ENCODE measurements at regions not wholly inside any gene's neighbourhood (a gene's known extent, or its start where the extent isn't known, plus 50 kb on each side); places are given as distances from the start of the nearest gene placed in this dataset.

GRCh38 chr12:98352218-98352811, 163.1 kb upstream of the TMPO start:
- POLR2A ChIA-PET, result no interaction called here
- H3K36me3 Mint-ChIP-seq, result no peaks in the 10 kb centered on the region
- H3K27me3 Mint-ChIP-seq, result peaks cover 5% of the 10 kb centered on the region
- peaks cover 18% of the 10 kb centered on the region for H3K4me1 Mint-ChIP-seq (ENCODE audit: low read depth)
- no peak overlapping the region for H3K4me3 Mint-ChIP-seq
- CTCF ChIA-PET, result interaction anchor here (1.6 kb wide), 1 partner anchor 19 kb away, joined by 3 read pairs; no protein-coding TSS in a partner anchor
- H3K27ac Mint-ChIP-seq, result no peak overlapping the region
- H3K9me3 Mint-ChIP-seq, result no peaks in the 10 kb centered on the region
- intact Hi-C loops (cut with micrococcal nuclease), result loop anchor here (1.0 kb wide), 2 partner anchors 47 to 1781 kb away; no protein-coding TSS in a partner anchor
- DNase-seq, result peak; percentile 26

- Mint-ChIP-seq H3K27me3 (peaks cover 5% of the 10 kb centered on the region), H3K4me1 (ENCODE audit: low read depth) (peaks cover 18% of the 10 kb centered on the region), H3K27ac (no peak overlapping the region), H3K36me3 (no peaks in the 10 kb centered on the region), H3K9me3 (no peaks in the 10 kb centered on the region), H3K4me3 (no peak overlapping the region)
- CTCF ChIA-PET, result no interaction called here
- POLR2A ChIA-PET, result no interaction called here
- intact Hi-C loops (cut with micrococcal nuclease), result loop anchor here (1.0 kb wide), 2 partner anchors 46 to 1782 kb away; no protein-coding TSS in a partner anchor
- no peak for DNase-seq
Measured at GRCh38 chr12:98352835-98353234, 162.6 kb upstream of the TMPO start.

GRCh38 chr12:98354520-98355035, 160.8 kb upstream of the TMPO start:
- ChIA-PET CTCF (no interaction called here), POLR2A (interaction anchor here (0.6 kb wide), 1 partner anchor 18 kb away, joined by 3 read pairs; no protein-coding TSS in a partner anchor)
- H3K27me3 Mint-ChIP-seq, result peaks cover 5% of the 10 kb centered on the region
- no peak for DNase-seq
- no peaks in the 10 kb centered on the region for H3K9me3 Mint-ChIP-seq
- H3K4me3 Mint-ChIP-seq, result no peak overlapping the region
- peaks cover 18% of the 10 kb centered on the region for H3K4me1 Mint-ChIP-seq (ENCODE audit: low read depth)
- H3K27ac Mint-ChIP-seq, result no peak overlapping the region
- intact Hi-C loops (cut with micrococcal nuclease), result no loop called here
- no peaks in the 10 kb centered on the region for H3K36me3 Mint-ChIP-seq

GRCh38 chr12:98355322-98355721, 160.1 kb upstream of the TMPO start:
- ChIA-PET CTCF (no interaction called here), POLR2A (no interaction called here)
- DNase-seq, result no peak
- Mint-ChIP-seq H3K36me3 (no peaks in the 10 kb centered on the region), H3K27ac (no peak overlapping the region), H3K27me3 (peaks cover 5% of the 10 kb centered on the region), H3K4me1 (ENCODE audit: low read depth) (peaks cover 18% of the 10 kb centered on the region), H3K4me3 (no peak overlapping the region), H3K9me3 (no peaks in the 10 kb centered on the region)
- intact Hi-C loops (cut with micrococcal nuclease), result no loop called here

- peaks cover 17% of the 10 kb centered on the region for H3K4me1 Mint-ChIP-seq (ENCODE audit: low read depth)
- no peaks in the 10 kb centered on the region for H3K36me3 Mint-ChIP-seq
- no peak overlapping the region for H3K4me3 Mint-ChIP-seq
- no peak overlapping the region for H3K27ac Mint-ChIP-seq
- no peak for DNase-seq
- ChIA-PET POLR2A (no interaction called here), CTCF (no interaction called here)
- peaks cover 5% of the 10 kb centered on the region for H3K27me3 Mint-ChIP-seq
- intact Hi-C loops (cut with micrococcal nuclease), result no loop called here
- no peaks in the 10 kb centered on the region for H3K9me3 Mint-ChIP-seq
Measured at GRCh38 chr12:98355933-98356332, 159.5 kb upstream of the TMPO start.

GRCh38 chr12:98358144-98358543, 157.2 kb upstream of the TMPO start:
- H3K27ac Mint-ChIP-seq, result no peak overlapping the region
- POLR2A ChIA-PET, result no interaction called here
- H3K4me1 Mint-ChIP-seq (ENCODE audit: low read depth), result peaks cover 2% of the 10 kb centered on the region
- H3K36me3 Mint-ChIP-seq, result no peaks in the 10 kb centered on the region
- H3K27me3 Mint-ChIP-seq, result peaks cover 10% of the 10 kb centered on the region
- DNase-seq, result no peak
- intact Hi-C loops (cut with micrococcal nuclease), result no loop called here
- CTCF ChIA-PET, result no interaction called here
- H3K4me3 Mint-ChIP-seq, result no peak overlapping the region
- H3K9me3 Mint-ChIP-seq, result no peaks in the 10 kb centered on the region

- CTCF ChIA-PET, result no interaction called here
- no peak for DNase-seq
- H3K9me3 Mint-ChIP-seq, result no peaks in the 10 kb centered on the region
- H3K4me3 Mint-ChIP-seq, result no peak overlapping the region
- POLR2A ChIA-PET, result no interaction called here
- H3K27me3 Mint-ChIP-seq, result peaks cover 17% of the 10 kb centered on the region
- no peaks in the 10 kb centered on the region for H3K4me1 Mint-ChIP-seq (ENCODE audit: low read depth)
- H3K36me3 Mint-ChIP-seq, result no peaks in the 10 kb centered on the region
- H3K27ac Mint-ChIP-seq, result no peak overlapping the region
- intact Hi-C loops (cut with micrococcal nuclease), result no loop called here
Measured at GRCh38 chr12:98359856-98360255, 155.5 kb upstream of the TMPO start.

GRCh38 chr12:98360401-98360800, 155.0 kb upstream of the TMPO start:
- peaks cover 16% of the 10 kb centered on the region for H3K27me3 Mint-ChIP-seq
- ChIA-PET CTCF (no interaction called here), POLR2A (no interaction called here)
- no peak overlapping the region for H3K4me3 Mint-ChIP-seq
- no peaks in the 10 kb centered on the region for H3K9me3 Mint-ChIP-seq
- no peaks in the 10 kb centered on the region for H3K4me1 Mint-ChIP-seq (ENCODE audit: low read depth)
- no peak for DNase-seq
- intact Hi-C loops (cut with micrococcal nuclease), result no loop called here
- H3K27ac Mint-ChIP-seq, result no peak overlapping the region
- H3K36me3 Mint-ChIP-seq, result no peaks in the 10 kb centered on the region

- H3K27ac Mint-ChIP-seq, result no peak overlapping the region
- H3K9me3 Mint-ChIP-seq, result no peaks in the 10 kb centered on the region
- ChIA-PET POLR2A (no interaction called here), CTCF (interaction anchor here (1.4 kb wide), 1 partner anchor 28 kb away, joined by 5 read pairs; no protein-coding TSS in a partner anchor)
- H3K36me3 Mint-ChIP-seq, result no peaks in the 10 kb centered on the region
- intact Hi-C loops (cut with micrococcal nuclease), result no loop called here
- H3K4me3 Mint-ChIP-seq, result no peak overlapping the region
- DNase-seq, result no peak
- peaks cover 9% of the 10 kb centered on the region for H3K27me3 Mint-ChIP-seq
- peaks cover 10% of the 10 kb centered on the region for H3K4me1 Mint-ChIP-seq (ENCODE audit: low read depth)
Measured at GRCh38 chr12:98369581-98369980, 145.8 kb upstream of the TMPO start.

GRCh38 chr12:98370976-98371375, 144.4 kb upstream of the TMPO start:
- Mint-ChIP-seq H3K36me3 (no peaks in the 10 kb centered on the region), H3K4me3 (no peak overlapping the region), H3K4me1 (ENCODE audit: low read depth) (peaks cover 10% of the 10 kb centered on the region), H3K27ac (no peak overlapping the region), H3K9me3 (no peaks in the 10 kb centered on the region), H3K27me3 (peaks cover 12% of the 10 kb centered on the region)
- ChIA-PET CTCF (interaction anchor here (1.2 kb wide), 1 partner anchor 19 kb away, joined by 3 read pairs; no protein-coding TSS in a partner anchor), POLR2A (no interaction called here)
- no peak for DNase-seq
- intact Hi-C loops (cut with micrococcal nuclease), result no loop called here

- H3K4me1 Mint-ChIP-seq (ENCODE audit: low read depth), result peaks cover 10% of the 10 kb centered on the region
- no peak for DNase-seq
- H3K27me3 Mint-ChIP-seq, result peaks cover 12% of the 10 kb centered on the region
- intact Hi-C loops (cut with micrococcal nuclease), result no loop called here
- H3K36me3 Mint-ChIP-seq, result no peaks in the 10 kb centered on the region
- no peak overlapping the region for H3K27ac Mint-ChIP-seq
- CTCF ChIA-PET, result interaction anchor here (1.2 kb wide), 1 partner anchor 20 kb away, joined by 3 read pairs; no protein-coding TSS in a partner anchor
- H3K4me3 Mint-ChIP-seq, result no peak overlapping the region
- no peaks in the 10 kb centered on the region for H3K9me3 Mint-ChIP-seq
- POLR2A ChIA-PET, result no interaction called here
Measured at GRCh38 chr12:98371419-98371818, 144.0 kb upstream of the TMPO start.

- peaks cover 12% of the 10 kb centered on the region for H3K27me3 Mint-ChIP-seq
- ChIA-PET CTCF (no interaction called here), POLR2A (no interaction called here)
- H3K36me3 Mint-ChIP-seq, result no peaks in the 10 kb centered on the region
- intact Hi-C loops (cut with micrococcal nuclease), result loop anchor here (1.0 kb wide), 1 partner anchor 25 kb away; no protein-coding TSS in a partner anchor
- no peak overlapping the region for H3K27ac Mint-ChIP-seq
- peaks cover 10% of the 10 kb centered on the region for H3K4me1 Mint-ChIP-seq (ENCODE audit: low read depth)
- no peaks in the 10 kb centered on the region for H3K9me3 Mint-ChIP-seq
- no peak overlapping the region for H3K4me3 Mint-ChIP-seq
- DNase-seq, result no peak
Measured at GRCh38 chr12:98372340-98373024, 142.9 kb upstream of the TMPO start.

Data from activated CD4-positive, alpha-beta memory T cell treated with anti-CD3 and anti-CD28 coated beads for 36 hours (primary cell).